Iris pigment epithelial cell (primary cell): ENCODE measurements at regions not wholly inside any gene's neighbourhood (a gene's known extent, or its start where the extent isn't known, plus 50 kb on each side); places are given as distances from the start of the nearest gene placed in this dataset.
A peak's percentile ranks its signal among the peaks of the same experiment; 100 is the strongest.

ENCODE experiments used
- DNase-seq: peaks from one replicate; pipeline ENCODE4 v3.0.0-alpha.2; 2011; ENCODE audit warnings: low read depth

- peak; percentile 68 for DNase-seq
These were observed 282.0 kb upstream of the DKK2 start for GRCh38 chr4:107318078-107318477.

- DNase-seq, result peak; percentile 45
These were observed 281.5 kb upstream of the DKK2 start for GRCh38 chr4:107317611-107318010.

GRCh38 chr4:107315584-107315983 lies 279.5 kb upstream of the DKK2 start:
- DNase-seq, result no peak

DNA sequence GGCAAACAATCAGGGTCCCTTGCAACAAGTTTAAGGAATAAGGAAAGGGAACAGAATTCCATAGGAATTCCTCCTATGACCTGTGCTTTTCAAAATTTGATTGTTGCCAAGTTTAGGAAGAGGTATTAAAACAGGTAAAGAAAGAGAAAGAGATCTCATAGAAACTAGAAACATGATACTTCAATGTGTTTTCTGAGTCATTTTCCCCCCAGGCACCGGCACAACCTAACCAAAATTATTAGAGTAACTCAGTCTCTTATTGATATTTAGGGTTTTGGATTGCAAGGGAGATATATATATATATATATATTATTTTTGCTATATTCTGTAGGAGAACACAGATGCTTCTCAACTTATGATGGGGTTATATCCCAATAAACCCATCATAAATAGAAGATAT lies 278.0 kb upstream of the DKK2 start:
- DNase-seq, result no peak

- peak; percentile 57 for DNase-seq
These were observed 276.3 kb upstream of the DKK2 start for GRCh38 chr4:107312366-107312765.

DNA sequence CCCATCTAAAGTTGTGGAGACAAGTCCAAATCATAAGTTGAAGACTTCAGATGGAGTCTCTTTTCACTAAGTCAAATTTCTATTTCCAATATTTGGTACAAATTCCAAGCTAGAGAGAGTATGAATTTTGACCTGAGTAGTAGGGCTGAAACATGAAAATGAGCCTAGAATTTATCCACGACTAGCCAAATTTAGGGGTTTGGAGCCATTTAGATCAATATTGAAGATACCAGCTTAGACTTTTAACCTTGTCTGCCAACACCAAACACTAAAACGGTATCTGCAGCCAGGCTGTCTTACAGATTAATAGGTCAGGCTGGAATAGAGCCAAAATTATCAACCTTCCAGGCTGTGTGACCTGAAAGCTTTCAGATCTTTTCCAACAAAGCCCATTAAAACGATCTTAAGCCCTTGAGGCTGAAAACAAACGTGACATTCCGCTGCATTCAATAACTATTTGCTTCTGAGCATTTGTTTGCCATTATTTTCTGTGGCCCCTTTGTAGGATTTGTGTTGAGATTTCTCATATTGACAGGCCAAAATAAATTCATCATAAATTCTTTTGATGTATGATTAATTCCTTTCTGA lies 268.7 kb upstream of the DKK2 start:
- no peak for DNase-seq

- DNase-seq, result peak; percentile 50
These were observed 263.5 kb upstream of the DKK2 start for GRCh38 chr4:107299646-107300045.

DNA sequence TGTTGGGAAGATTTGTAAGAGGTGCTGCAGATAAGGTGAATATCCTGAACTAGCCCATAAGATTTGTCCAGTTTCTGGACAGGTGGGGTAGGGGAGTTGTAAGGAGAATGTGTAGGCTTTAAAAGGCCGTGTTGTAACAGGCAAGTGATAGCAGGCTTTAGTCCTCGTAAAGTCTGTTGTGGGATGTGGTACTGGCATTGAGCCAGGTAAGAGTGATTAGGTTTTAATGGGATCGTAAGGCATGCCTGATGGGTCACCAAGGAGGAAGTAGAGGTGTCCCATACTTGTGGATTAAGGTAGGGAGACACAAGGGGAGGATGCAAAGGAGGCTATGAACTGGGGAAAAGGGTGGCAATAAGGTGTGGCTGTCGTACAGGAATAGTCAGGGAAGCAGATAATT lies 256.9 kb upstream of the DKK2 start:
- no peak for DNase-seq

GRCh38 chr4:107283587-107284559 lies 247.8 kb upstream of the DKK2 start:
- peak; percentile 96 for DNase-seq

GRCh38 chr4:107279733-107280132 lies 243.6 kb upstream of the DKK2 start:
- peak; percentile 78 for DNase-seq

GRCh38 chr4:107278791-107279483 lies 242.8 kb upstream of the DKK2 start:
- peak; percentile 57 for DNase-seq

- peak; percentile 75 for DNase-seq
These were observed 239.9 kb upstream of the DKK2 start for GRCh38 chr4:107276052-107276451.

DNA sequence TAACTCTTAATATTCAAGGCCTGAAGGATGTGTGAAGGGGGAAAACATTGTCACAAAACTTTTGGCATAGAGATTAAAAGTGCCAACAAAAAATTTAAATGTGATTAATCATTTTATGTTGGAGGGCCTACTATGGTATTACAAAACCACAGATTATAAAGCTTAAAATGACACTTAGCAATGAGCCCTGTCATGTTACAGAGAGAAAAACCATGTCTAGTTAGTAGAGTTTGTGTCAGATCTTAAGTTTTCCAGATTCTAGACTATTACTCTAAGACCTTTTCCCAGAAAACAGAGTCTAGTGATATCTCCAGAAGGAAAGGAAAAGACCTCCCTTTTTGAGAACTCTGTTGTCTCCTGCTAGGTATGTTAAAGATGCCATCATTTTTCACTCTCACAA lies 239.1 kb upstream of the DKK2 start:
- DNase-seq, result no peak

DNA sequence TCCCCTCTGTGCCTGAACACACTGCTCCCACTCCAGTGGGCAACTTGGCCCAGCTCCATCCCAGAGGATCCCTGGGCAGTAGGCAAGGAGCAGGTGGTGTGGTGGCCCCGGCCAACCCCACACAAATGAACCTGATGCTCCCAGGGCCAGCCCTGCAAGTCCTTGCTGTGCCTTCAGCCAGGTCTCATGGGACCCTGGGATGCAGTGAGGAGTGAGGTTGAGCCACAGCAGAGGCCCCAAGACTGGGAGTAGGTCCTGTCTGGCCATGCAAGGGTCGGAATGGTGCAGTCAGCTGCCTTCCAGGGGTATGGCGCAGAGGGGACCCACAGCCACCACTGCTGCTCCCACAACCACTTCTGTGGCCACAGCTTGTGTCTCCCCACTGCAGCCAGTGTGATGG lies 234.5 kb upstream of the DKK2 start:
- DNase-seq, result no peak

GRCh38 chr4:107269175-107269574 lies 233.1 kb upstream of the DKK2 start:
- DNase-seq, result no peak

- DNase-seq, result no peak
These were observed 229.7 kb upstream of the DKK2 start for GRCh38 chr4:107265859-107266258.

GRCh38 chr4:107261241-107261874 lies 225.2 kb upstream of the DKK2 start:
- DNase-seq, result peak; percentile 29

DNA sequence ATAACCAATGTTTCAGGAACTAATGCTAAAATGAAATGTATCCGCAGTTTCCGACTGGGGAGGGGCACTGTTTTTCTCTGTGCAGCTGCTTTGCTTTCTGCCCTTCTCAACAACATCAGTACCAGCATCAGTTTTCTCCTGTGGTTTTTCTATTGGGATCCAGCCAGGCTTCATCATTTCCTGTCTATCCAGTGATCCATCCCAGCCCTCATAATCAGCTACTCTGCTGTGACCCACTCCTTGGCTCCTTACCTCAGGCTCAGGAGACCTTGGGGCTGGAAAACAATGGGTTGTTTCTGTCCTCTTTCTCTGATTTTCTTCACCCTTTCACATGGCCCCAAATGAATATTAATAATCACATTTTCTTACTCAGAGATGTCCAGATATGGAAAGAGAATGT lies 222.2 kb upstream of the DKK2 start:
- peak; percentile 87 for DNase-seq

DNA sequence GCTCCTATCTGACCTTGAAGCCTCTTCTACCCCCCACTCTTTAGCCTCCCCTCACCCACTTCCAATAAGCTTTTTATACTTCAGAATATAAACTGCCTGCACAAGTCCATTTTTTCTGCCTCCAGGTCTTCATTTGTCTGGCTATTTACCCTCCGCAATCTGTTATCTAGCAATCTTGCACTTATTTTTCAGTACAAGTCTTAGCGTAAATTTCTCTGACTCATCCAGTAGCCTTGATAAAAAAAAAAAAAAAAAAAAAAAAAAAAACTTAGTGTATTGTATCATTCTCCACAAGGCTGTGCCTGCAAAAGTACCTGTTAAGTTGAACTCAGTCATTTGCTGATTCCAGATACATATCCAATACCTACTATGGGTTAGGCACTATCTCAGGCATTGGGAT lies 219.5 kb upstream of the DKK2 start:
- DNase-seq, result peak; percentile 71

- DNase-seq, result peak; percentile 46
These were observed 219.0 kb upstream of the DKK2 start for GRCh38 chr4:107255114-107255513.

DNA sequence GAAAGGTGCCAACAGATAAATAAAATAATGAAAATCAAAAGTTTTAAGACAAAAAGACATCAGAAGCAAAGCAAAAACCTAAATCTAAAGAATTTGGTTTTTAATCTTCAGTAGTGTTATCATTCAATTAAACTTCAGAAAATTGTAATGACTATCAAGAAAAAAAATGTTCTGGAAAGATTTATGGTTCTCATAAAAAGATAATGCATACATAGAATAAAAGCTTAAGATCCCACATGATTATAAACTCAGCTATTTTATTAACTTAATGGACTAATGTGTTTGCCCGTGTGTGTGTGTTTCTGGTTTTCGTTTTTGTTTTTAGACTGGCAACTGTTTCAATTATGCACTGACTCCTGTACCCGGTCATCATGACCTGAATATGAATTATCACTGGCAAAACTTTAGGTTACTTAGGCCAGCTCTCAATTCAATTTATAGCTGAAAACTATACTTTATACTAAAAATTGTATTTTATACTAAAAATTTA lies 217.5 kb upstream of the DKK2 start:
- DNase-seq, result no peak

DNA sequence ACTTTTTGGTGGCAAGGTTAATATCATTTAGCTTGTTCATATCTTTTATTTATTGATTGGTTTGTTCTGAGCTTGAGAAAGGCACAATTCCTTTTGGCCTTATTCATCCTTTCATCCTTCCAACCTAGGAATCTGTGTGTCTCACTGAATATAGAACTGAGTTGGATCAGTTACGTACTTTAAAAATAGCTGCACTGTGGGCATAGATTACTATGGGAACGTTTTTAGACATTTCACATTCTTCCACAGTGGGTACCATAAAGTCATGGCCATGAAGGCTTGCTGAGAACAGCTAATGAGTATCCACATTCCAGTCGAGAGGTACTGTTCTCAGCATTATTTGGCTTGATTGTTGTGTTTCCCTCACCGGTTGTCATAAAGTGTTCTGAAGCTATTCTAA lies 217.0 kb upstream of the DKK2 start:
- no peak for DNase-seq
